HPDE6-E6E7 (cell line): ENCODE measurements at regions not wholly inside any gene's neighbourhood (a gene's known extent, or its start where the extent isn't known, plus 50 kb on each side); places are given as distances from the start of the nearest gene placed in this dataset.

Experiments
- DNase-seq: peaks from one replicate; pipeline ENCODE4 v3.0.0; 2011; ENCODE audit warnings: missing footprints; ENCODE audit errors: extremely low spot score

DNA sequence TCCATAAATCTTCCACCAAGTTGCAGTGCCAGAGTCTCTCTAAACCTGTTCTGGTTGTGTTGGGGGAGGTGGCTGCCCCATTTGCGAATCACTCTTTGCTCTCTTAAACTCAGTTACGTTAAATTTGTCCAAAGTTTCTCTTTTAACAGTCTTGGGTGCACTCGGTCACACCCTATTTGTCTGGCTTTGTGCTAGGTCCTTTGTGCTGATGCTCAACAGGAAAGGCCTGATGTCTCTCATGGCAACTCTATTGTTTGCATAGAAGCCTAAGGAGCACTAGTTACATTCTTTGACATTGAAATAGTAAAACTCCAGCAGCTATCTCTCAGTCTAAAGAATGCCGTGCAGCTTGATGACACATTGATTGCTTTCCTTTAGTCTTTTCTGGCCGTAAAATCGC lies 105.1 kb downstream of the TRMT11 start:
- DNase-seq, result no peak

DNA sequence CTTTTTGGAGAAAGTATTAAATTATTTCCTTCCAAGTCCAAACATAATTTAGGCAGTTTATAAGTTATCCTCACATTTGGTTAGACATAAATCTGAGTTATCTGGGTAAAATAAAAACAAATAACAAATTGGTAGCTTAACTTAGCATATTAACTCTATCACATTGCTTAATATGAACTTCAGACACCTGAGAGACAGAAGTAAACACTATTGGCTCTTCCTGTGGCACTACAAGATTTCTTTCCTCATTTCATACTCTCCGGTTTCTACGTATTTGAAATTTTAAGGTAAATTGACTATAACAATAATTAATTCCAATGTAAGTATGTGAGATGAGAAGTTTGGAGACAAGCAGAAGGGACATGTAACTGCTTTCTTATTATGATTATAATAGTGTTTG lies 106.8 kb downstream of the TRMT11 start:
- DNase-seq, result no peak

DNA sequence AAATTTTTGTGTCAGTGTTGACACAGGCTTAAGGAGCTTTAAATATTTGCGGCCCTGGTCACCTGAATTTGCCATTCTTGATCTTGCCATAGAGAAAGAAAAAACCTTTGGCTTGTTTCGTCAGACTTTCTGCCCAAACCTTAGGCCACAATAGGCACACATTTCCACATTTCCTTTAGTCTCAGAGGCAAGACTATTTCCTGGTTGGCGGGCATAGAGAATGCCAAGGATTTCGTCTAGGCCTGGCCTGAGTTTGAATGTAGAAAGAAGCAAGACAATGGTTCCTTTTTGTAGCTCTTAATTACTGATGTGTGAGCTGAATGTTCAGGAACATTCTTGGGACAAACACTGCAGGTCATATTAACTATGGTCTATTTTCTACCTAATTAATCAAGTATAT lies 108.1 kb downstream of the TRMT11 start:
- DNase-seq, result no peak

DNA sequence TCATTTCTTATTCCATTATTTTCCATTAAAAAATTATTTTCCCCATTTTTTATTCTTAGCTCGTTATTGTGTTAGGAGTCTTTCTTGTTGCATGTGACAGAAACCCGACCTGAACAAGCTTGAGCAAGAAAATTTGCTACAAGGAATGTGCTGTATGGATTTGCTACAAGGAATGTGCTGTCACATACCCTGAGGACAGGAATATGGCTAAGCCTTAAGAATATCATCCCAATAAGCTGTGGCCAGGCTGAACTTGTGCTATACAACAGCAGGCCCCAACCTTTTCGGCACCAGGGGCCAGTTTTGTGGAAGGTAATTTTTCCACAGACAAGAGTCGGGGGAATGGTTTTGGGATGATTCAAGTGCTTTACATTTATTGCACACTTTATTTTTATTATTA lies 114.0 kb downstream of the TRMT11 start:
- no peak for DNase-seq

DNA sequence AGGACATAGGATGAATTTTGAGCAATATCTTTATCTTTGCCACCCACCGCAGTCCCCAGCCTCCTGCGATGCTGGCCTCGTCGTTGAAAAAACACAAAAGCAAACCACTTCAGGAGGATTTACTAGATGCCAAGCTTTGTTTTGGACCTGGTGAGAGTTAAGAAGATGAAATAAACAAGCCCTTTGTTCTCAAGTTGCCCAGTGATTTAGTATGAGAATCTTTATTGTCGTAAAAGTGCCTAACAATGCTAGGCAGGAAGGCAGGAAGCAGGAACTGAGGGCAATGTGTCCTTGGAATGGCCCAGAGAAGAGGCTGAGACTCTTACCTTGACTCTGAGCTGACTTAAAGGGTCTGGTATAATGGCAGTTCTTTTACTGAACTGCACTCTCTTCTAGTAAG lies 116.0 kb downstream of the TRMT11 start:
- DNase-seq, result no peak

GRCh38 chr6:126103993-126104392 lies 117.7 kb downstream of the TRMT11 start:
- no peak for DNase-seq

- no peak for DNase-seq
Measured at GRCh38 chr6:126107475-126108166, 121.3 kb downstream of the TRMT11 start.

DNA sequence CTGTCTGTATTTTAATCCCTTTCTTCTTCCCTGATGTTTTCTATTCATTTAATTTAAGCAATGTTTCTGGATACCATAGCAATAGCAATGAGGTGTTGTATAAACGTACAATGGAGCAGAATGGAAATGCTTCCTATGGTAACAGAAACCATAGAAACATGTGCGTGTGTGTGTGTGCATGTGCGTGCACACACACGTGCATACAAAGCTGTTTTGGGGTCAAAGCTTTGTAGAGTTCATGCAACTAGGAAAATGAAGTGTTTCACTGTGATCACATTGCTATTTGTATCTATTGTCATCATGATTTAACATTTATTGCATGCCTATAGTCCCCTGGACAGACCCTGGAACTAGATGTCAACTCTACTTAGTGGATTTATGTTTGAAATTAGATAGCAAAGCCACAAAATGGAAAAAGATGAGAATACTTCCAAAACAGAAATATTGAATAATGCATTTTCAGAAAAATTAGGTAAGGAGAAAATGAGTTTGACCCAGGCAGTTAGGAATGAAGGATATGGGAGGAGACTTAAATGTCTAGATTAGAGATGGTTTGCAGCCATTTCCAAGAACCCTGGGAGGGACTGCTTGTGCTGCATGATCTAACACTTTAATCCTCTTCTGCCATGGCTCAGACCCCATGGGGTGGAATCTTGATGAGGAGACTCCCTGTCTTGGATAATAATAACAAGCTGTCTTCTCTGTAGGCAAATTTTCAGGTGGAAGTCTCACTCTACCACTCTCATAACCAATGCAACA lies 124.4 kb downstream of the TRMT11 start:
- no peak for DNase-seq

GRCh38 chr6:126111327-126111726 lies 125.0 kb downstream of the TRMT11 start:
- no peak for DNase-seq

- peak; percentile 14 for DNase-seq
Measured at GRCh38 chr6:126112171-126112632, 125.9 kb downstream of the TRMT11 start.

GRCh38 chr6:126113261-126113660 lies 126.9 kb downstream of the TRMT11 start:
- DNase-seq, result no peak

- no peak for DNase-seq
Measured at GRCh38 chr6:126117251-126117650, 130.9 kb downstream of the TRMT11 start.

DNA sequence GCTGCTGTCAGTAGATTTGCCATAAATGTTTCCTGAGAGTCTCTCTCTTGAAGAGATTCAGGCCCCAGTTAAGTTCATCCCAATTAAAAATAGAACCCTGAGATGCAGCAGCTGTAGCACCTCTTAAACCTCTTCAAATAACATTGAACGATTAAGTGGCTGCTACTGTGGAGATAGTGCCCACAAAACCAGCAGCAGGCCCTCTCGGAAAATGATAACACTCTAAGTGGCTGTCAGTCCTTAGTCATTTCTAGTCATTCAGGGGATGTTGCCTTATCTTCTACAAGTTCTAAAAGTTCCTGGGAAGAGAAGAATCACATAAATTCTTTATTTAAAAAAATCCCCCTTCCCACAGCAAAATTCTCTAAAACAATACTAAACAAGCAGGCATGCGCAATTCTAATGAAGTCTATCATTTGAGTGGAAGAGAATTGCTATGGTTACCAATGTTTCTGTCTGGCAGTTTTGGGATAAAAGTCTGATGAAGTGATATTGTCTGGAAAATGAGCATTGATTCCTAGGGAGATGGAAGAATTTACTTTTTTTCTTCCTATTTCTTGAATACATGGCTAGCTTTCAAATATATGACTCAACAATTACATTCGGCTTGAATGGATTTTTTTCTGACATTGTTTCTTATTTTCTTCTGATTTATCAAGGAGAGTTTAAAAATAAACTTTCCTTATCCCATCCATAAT lies 131.9 kb downstream of the TRMT11 start:
- no peak for DNase-seq

DNA sequence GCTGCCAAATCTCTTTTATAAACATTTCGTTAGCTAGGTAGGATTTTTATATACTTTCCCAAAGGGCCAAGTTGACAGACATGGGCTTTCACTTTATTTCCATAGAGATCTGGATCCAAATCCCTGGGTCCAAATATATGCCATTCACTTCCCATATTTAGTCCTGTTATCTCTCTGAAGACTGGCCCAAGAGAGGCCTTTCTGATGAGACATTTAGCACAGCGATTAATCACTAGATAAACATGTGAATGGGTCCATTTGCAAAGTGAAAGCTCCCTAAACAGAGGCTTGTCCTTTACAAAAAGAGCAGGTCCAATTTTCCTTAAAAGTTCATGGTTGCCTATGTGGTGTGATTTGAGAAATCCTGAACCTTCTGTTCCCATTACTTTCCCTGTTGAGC lies 132.6 kb downstream of the TRMT11 start:
- no peak for DNase-seq

GRCh38 chr6:126123226-126123625 lies 136.9 kb downstream of the TRMT11 start:
- no peak for DNase-seq

GRCh38 chr6:126127659-126128058 lies 141.3 kb downstream of the TRMT11 start:
- DNase-seq, result no peak

- no peak for DNase-seq
Measured at GRCh38 chr6:126131246-126131645, 144.9 kb downstream of the TRMT11 start.

DNA sequence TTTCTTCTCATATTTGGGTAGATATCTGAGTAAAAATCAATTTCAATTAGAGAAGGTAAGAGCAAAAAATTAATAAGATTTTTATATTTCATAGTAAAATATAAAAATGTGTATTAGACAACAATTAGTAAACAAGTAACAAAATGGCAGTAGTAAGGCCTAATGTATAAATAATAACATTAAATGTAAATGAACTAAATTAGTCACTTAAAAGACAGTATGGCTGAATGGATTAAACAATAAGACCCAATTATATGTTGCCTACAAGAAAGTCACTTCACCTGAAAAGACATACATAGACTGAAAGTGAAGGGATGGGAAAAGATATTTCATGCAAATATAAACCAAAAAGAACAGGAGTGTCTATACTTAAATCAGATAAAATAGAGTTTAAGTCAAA lies 147.6 kb downstream of the TRMT11 start:
- no peak for DNase-seq

DNA sequence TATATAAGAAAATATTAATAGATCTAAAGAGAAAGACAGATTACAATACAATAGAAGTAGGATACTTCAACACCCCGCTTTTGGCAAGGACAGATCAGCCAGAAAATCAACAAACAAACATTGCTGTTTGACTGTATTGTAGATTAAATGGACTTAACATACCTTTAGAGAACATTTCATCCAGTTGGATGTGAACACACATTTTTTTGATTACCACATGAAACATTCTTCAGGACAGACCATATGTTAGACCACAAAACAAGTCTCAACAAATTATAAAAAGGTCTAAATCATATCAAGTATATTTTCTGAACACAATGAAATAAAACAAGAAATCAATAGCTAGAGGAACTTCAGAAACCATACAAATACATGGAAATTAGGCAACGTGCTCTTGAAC lies 148.2 kb downstream of the TRMT11 start:
- DNase-seq, result no peak

DNA sequence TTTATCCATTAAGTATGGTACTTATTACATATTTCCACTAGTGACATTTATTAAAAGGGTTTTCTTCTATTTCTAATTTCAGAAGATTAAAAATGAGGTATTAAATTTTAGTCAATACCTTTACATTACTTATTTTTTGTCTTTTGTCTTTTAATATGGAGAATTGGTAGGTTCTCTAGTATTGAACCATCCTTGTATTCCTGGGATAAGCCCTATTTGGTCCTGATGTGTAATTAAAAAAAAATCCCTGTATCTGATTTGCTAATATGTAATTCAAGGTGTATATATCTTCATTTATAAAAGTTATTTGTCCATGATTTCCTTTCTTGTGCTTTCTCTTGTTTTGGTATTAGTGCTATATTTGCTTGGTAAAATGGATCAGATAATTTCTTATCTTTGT lies 153.7 kb downstream of the TRMT11 start:
- DNase-seq, result no peak

GRCh38 chr6:126143761-126144251 lies 157.5 kb downstream of the TRMT11 start:
- DNase-seq, result no peak

DNA sequence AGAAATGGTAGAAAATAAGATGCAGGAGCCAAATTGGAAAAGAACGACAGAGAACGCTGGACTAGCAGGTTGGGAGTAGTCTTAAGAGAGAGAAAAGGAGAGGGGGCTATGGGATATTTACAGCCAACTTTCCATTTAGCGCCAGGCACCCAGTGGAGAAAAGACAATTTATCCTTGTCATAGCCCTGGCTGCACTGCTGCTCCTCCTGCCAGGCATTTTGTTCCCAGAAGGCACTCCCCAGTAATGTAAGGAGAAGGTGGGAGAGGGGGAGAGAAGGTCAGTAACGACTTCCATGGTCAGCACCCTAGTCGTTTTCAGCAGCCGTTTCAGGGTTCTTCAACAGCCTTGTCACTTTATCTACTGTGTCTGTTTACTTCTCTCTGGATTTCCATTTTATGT lies 159.0 kb downstream of the TRMT11 start:
- no peak for DNase-seq
